Stimulated activated naive B cell treated with anti-CD40 and anti-IgM and Interleukin-4, amounts not matched to agents 10 μg/mL and 1 μg/mL and 100 μg/mL, for 72 hours (primary cell): ENCODE measurements at regions not wholly inside any gene's neighbourhood (a gene's known extent, or its start where the extent isn't known, plus 50 kb on each side); places are given as distances from the start of the nearest gene placed in this dataset.
"Not testable (repeated sequence)": the region's sequence is repeated elsewhere in the genome, so short reads cannot be mapped to it uniquely, and the experiment has no call there.

Experiments used
- ATAC-seq, 2 donors: fragments of 150-1000 bp; cut with Tn5 transposase; replicated peaks; 2 replicates each; pipeline ENCODE4 v1.10.0; 2021; ENCODE audit warnings: moderate library complexity in 1 of 2
- DNase-seq: peaks from one replicate; pipeline ENCODE4 v3.0.0; 2021
- H3K27ac Mint-ChIP-seq: one replicate; pipeline ENCODE4 v1.8.0; 2022; ENCODE audit warnings: mild to moderate bottlenecking, mixed read lengths
- H3K27me3 Mint-ChIP-seq, 2 donors: one replicate each; pipeline ENCODE4 v1.8.0; 2022; ENCODE audit warnings: mixed read lengths in 2 of 2
- H3K36me3 Mint-ChIP-seq, 2 donors: one replicate each; pipeline ENCODE4 v1.8.0; 2022; ENCODE audit warnings: mixed read lengths in 2 of 2, mild to moderate bottlenecking in 1 of 2
- H3K4me1 Mint-ChIP-seq, 2 donors: one replicate each; pipeline ENCODE4 v1.8.0; 2022; ENCODE audit warnings: mixed read lengths in 2 of 2, mild to moderate bottlenecking in 1 of 2
- H3K4me3 Mint-ChIP-seq, 2 donors: one replicate each; pipeline ENCODE4 v1.8.0; 2022; ENCODE audit warnings: mild to moderate bottlenecking in 2 of 2, mixed read lengths in 2 of 2, moderate library complexity in 1 of 2
- H3K9me3 Mint-ChIP-seq, 2 donors: one replicate each; pipeline ENCODE4 v1.8.0; 2022; ENCODE audit warnings: mixed read lengths in 2 of 2, mild to moderate bottlenecking in 1 of 2

DNA sequence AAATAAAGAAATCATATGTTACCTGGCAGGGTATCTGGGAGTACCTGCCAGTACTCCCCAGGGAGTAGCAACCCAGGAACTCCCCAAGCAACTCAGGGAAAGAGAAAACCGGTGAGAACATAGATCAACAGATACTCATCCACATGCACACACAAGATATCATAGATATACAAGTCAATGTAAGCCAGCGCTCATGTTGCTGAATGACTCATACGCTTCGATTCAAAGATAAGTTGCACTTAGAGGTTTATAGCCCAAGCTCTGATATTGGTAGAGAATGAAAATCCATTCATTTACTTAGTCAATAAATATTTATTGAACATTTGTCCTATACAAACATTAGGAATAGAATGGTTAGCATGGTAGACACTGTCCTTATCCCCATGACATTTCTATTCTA lies 219.1 kb upstream of the TRPC7 start:
- DNase-seq (no peak), ATAC-seq (no peak)
- Mint-ChIP-seq H3K9me3 (peaks cover 0 to 1% of the 10 kb centered on the region in 2 donors), H3K4me3 (no peak overlapping the region), H3K27ac (no peak overlapping the region), H3K36me3 (no peaks in the 10 kb centered on the region), H3K27me3 (no peaks in the 10 kb centered on the region), H3K4me1 (no peaks in the 10 kb centered on the region)

DNA sequence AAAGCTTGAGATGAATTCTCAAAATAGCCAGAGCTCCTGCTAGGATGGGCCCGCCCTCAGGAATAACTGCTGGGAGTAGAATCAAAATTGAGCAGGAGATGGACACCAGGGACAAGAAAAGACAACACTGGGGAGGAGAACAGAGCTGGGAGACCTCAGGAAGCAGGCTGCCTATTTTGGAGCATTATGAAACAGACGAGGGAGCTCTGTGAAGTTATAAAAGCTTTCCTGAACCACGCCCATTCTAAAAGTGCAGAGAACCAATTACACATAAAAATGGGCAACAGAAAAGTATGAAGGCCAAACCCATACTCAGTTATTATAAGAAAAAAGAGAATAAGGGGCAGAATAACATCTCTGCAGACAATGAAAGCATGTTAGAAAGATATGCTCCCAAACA lies 213.9 kb upstream of the TRPC7 start:
- Mint-ChIP-seq H3K27me3 (no peaks in the 10 kb centered on the region), H3K27ac (no peak overlapping the region), H3K4me3 (no peak overlapping the region), H3K4me1 (no peaks in the 10 kb centered on the region), H3K36me3 (no peaks in the 10 kb centered on the region), H3K9me3 (peaks cover 0 to 1% of the 10 kb centered on the region in 2 donors)
- ATAC-seq, result no peak
- DNase-seq, result no peak

DNA sequence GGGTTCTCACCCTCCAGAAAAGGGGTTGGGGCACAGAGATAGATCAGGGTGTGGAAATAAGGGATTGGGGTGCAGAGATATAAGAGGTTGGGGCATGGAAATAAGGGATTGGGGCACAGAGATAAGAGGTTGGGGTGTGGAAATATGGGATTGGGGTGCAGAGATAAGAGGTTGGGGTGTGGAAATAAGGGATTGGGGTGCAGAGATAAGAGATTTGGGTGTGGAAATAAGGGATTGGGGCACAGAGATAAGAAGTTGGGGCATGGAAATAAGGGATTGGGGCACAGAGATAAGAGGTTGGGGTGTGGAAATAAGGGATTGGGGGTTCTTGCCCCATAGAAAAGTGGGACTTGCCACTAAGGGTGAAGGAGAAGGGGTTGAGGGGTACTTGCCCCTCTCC lies 204.5 kb upstream of the TRPC7 start:
- DNase-seq, H3K9me3 Mint-ChIP-seq, H3K27me3 Mint-ChIP-seq, H3K4me1 Mint-ChIP-seq, H3K4me3 Mint-ChIP-seq, H3K36me3 Mint-ChIP-seq, ATAC-seq, H3K27ac Mint-ChIP-seq: not testable (repeated sequence)

DNA sequence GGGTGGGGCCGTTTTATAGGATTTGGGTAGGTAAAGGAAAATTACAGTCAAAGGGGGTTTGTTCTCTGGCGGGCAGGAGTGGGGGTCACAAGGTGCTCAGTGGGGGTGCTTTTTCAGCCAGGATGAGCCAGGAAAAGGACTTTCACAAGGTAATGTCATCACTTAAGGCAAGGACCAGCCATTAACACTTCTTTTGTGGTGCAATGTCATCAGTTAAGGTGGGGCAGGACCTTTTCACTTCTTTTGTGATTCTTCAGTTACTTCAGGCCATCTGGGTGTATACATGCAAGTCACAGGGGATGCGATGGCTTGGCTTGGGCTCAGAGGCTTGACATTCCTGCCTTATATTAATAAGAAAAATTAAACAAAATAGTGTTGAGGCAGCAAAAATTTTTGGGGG lies 200.1 kb upstream of the TRPC7 start:
- H3K4me1 Mint-ChIP-seq, H3K4me3 Mint-ChIP-seq, ATAC-seq, H3K27me3 Mint-ChIP-seq, DNase-seq, H3K27ac Mint-ChIP-seq, H3K36me3 Mint-ChIP-seq, H3K9me3 Mint-ChIP-seq: not testable (repeated sequence)

DNA sequence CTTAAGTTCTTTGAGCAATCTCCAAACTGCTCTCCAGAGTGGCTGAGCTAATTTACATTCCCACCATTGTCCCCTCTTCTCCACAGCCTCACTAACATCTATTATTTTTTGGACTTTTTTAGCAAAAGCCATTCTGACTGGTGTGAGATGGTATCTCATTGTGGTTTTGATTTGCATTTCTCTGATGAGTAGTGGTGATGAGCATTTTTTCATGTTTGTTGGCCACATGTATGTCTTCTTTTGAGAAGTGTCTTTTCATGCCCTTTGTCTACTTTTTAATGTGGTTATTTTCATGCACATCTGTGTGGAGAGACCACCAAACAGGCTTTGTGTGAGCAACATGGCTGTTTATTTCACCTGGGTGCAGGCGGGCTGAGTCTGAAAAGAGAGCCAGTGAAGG lies 199.7 kb upstream of the TRPC7 start:
- not testable (repeated sequence) for DNase-seq, H3K4me3 Mint-ChIP-seq, H3K36me3 Mint-ChIP-seq, H3K4me1 Mint-ChIP-seq, H3K9me3 Mint-ChIP-seq, H3K27ac Mint-ChIP-seq, H3K27me3 Mint-ChIP-seq, ATAC-seq

DNA sequence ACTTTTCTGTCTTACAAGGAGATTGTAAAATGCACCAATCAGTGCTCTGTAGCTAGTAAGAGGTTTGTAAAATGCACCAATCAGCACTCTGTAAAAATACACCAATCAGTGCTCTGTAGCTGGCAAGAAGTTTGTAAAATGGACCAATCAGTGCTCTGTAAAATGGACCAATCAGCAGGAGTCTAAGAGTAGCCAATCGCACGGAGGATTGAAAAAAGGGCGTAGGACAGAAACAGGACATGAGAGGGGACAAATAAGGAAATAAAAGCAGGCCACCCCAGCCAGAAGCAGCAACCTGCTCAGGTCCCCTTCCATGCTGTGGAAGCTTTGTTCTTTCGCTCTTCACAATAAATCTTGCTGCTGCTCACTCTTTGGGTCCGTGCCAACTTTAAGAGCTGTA lies 199.1 kb upstream of the TRPC7 start:
- not testable (repeated sequence) for H3K4me1 Mint-ChIP-seq, DNase-seq, H3K9me3 Mint-ChIP-seq, H3K27me3 Mint-ChIP-seq, ATAC-seq, H3K4me3 Mint-ChIP-seq, H3K27ac Mint-ChIP-seq, H3K36me3 Mint-ChIP-seq

DNA sequence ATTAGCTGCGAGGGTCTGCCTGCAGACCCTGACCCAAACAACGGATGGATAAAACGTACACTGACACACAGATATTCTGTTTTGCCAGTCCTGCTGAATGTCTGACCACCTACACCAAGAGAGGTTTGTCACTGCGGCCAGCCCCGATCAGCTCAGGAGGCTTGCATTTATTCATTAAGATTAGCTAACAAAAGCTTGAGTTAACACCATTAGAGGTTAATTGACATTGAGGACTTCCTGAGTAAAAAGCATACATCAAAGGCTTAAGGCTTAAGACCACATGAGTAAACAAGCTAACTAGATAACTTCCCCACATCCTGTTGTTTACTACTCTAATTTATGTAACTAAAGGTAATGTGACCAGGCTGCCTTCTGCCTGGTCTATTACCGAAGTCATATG lies 198.1 kb upstream of the TRPC7 start:
- H3K36me3 Mint-ChIP-seq, result no peaks in the 10 kb centered on the region
- H3K27me3 Mint-ChIP-seq, result no peaks in the 10 kb centered on the region
- H3K4me1 Mint-ChIP-seq, result no peaks in the 10 kb centered on the region
- ATAC-seq (no peak), DNase-seq (no peak)
- no peak overlapping the region for H3K4me3 Mint-ChIP-seq
- H3K27ac Mint-ChIP-seq, result no peak overlapping the region
- peaks cover 2 to 4% of the 10 kb centered on the region in 2 donors for H3K9me3 Mint-ChIP-seq

DNA sequence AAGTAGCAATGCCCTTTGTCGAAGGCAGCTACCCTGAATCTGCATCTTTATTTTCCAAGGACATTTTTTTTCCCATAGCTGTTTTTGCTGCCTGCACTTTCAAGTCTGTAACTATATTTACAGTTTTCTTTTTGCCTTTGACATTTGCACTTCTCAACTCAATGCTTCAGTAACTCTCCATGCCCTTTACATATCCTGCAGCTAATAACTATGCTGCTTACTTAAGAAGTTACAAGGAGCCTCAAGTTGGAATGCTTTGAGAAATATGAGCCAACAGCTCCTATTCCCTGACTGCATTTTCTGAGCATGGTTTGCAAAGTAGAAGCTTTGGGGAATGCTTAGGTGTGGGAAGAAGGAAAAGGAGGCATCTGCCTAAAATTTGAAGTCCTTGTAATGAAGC lies 194.8 kb upstream of the TRPC7 start:
- peaks cover 4 to 6% of the 10 kb centered on the region in 2 donors for H3K9me3 Mint-ChIP-seq
- H3K4me1 Mint-ChIP-seq, result no peaks in the 10 kb centered on the region
- ATAC-seq (no peak), DNase-seq (no peak)
- no peaks in the 10 kb centered on the region for H3K27me3 Mint-ChIP-seq
- H3K4me3 Mint-ChIP-seq, result no peak overlapping the region
- no peak overlapping the region for H3K27ac Mint-ChIP-seq
- no peaks in the 10 kb centered on the region for H3K36me3 Mint-ChIP-seq

DNA sequence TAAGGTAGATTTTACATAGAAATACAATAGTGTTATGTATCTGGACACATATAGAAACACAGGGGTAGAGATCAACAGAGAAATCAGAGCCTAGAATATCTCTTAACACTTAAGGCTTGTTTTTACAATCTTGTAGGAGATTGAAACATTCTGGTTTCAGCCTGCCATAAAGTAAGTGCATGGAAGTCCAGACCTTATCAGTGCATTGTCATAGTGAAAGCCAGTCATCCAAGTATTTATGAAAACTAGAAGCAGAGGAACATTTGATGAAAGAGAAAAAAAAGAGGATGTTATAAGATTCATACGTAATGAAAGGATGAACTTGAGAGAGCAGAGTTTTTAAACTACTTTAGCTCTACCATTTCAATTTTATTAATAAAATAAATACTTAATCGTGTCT lies 194.3 kb upstream of the TRPC7 start:
- no peak overlapping the region for H3K4me3 Mint-ChIP-seq
- no peak for ATAC-seq
- no peak overlapping the region for H3K27ac Mint-ChIP-seq
- no peak for DNase-seq
- no peaks in the 10 kb centered on the region for H3K36me3 Mint-ChIP-seq
- no peaks in the 10 kb centered on the region for H3K4me1 Mint-ChIP-seq
- no peaks in the 10 kb centered on the region for H3K27me3 Mint-ChIP-seq
- peaks cover 8% of the 10 kb centered on the region in 2 donors for H3K9me3 Mint-ChIP-seq

DNA sequence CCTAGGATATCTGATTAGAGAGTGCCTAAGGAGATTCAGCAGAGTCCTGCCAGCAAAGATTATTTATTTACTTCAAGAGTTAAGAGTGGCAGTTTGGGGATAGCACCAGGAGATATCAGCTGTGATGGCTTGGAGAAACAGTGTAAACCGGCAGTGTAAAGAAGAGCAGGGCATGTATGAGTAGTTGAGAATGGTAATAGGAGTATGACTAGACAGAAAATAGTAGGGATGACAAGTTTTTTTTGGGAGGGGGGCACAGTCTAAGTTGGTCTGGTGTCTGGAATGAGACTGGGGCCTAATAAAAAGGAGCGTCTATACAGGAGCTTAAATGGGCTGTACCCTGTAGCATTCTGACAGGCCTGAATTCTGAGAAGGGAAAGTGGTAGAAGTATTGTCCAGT lies 181.8 kb upstream of the TRPC7 start:
- H3K27me3 Mint-ChIP-seq, H3K4me1 Mint-ChIP-seq: not testable (repeated sequence)

DNA sequence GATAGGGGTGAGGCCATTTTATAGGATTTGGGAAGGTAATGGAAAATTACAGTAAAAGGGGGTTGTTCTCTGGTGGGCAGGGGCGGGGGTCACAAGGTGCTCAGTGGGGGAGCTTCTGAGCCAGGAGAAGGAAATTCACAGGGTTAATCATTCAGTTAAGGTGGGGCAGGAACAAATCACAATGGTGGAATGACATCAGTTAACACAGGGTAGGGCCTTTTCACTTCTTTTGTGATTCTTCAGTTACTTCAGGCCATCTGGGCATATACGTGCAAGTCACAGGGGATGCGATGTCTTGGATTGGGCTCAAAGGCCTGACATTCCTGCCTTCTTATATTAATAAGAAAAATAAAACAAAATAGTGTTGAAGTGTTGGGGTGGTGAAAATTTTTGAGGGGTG lies 181.1 kb upstream of the TRPC7 start:
- not testable (repeated sequence) for H3K27me3 Mint-ChIP-seq

More for the DNA sequence above, 181.8 kb upstream of the TRPC7 start:
- not testable (repeated sequence) for ATAC-seq, H3K9me3 Mint-ChIP-seq, DNase-seq, H3K27ac Mint-ChIP-seq, H3K36me3 Mint-ChIP-seq, H3K4me3 Mint-ChIP-seq

DNA sequence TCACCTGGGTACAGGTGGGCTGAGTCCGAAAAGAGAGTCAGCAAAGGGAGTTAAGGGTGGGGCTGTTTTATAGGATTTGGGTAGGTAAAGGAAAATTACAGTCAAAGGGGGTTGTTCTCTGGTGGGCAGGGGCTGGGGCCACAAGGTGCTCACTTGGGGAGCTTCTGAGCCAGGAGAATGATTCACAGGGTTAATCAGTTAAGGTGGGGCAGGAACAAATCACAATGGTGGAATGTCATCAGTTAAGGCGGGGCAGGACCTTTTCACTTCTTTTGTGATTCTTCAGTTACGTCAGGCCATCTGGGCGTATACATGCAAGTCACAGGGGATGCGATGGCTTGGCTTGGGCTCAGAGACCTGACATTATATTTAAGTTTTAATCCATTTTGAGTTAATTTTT lies 179.7 kb upstream of the TRPC7 start:
- not testable (repeated sequence) for H3K4me1 Mint-ChIP-seq, H3K9me3 Mint-ChIP-seq

More for the DNA sequence above, 181.1 kb upstream of the TRPC7 start:
- not testable (repeated sequence) for H3K4me3 Mint-ChIP-seq, H3K4me1 Mint-ChIP-seq, H3K36me3 Mint-ChIP-seq, DNase-seq, H3K9me3 Mint-ChIP-seq, ATAC-seq, H3K27ac Mint-ChIP-seq

DNA sequence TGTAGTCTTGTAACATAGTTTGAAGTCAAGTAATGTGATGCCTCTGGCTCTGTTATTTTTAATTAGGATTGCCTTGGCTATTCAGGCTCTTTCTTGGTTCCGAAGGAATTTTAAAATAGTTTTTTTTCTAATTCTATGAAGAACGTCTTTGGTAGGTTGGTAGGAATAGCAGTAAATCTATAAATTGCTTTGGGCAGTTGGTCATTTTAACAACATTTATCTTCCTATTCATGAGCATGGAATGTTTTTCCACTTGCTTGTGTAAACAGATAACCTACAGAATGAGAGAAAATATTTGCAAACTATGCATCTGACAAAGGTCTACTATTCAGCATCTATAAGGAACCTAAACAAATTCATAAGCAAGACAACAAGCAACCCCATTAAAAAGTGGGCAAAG lies 173.2 kb upstream of the TRPC7 start:
- DNase-seq, result no peak
- H3K4me3 Mint-ChIP-seq, result no peak overlapping the region
- H3K36me3 Mint-ChIP-seq, result no peaks in the 10 kb centered on the region
- no peak for ATAC-seq
- H3K27ac Mint-ChIP-seq, result no peak overlapping the region
- H3K4me1 Mint-ChIP-seq, result no peaks in the 10 kb centered on the region
- H3K9me3 Mint-ChIP-seq, result peaks cover 0 to 8% of the 10 kb centered on the region in 2 donors
- no peaks in the 10 kb centered on the region for H3K27me3 Mint-ChIP-seq

More for the DNA sequence above, 179.7 kb upstream of the TRPC7 start:
- H3K36me3 Mint-ChIP-seq, DNase-seq, H3K27me3 Mint-ChIP-seq, H3K4me3 Mint-ChIP-seq, H3K27ac Mint-ChIP-seq, ATAC-seq: not testable (repeated sequence)

DNA sequence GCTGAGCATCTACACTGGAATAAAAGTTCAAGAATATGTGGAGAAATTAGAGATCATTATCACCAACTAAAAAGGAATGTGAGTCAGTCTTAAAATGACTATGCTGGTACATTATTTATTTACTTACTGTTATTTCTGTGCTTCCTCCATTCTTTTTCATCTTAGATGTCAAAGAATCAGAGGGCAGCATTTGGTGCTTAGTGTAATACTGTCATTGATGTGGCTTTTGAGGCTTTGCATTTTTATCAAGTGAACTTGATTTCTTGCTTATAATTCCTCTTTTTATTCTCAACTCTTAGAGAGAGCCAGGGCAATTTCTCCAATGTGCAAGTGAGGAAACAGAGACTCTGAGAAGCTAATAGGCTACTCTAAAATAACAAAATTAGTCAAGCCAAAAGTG lies 163.7 kb upstream of the TRPC7 start:
- Mint-ChIP-seq H3K27ac (no peak overlapping the region), H3K4me3 (no peak overlapping the region), H3K27me3 (no peaks in the 10 kb centered on the region), H3K9me3 (no peaks in the 10 kb centered on the region), H3K36me3 (no peaks in the 10 kb centered on the region), H3K4me1 (no peaks in the 10 kb centered on the region)
- no peak for DNase-seq
- ATAC-seq, result no peak

DNA sequence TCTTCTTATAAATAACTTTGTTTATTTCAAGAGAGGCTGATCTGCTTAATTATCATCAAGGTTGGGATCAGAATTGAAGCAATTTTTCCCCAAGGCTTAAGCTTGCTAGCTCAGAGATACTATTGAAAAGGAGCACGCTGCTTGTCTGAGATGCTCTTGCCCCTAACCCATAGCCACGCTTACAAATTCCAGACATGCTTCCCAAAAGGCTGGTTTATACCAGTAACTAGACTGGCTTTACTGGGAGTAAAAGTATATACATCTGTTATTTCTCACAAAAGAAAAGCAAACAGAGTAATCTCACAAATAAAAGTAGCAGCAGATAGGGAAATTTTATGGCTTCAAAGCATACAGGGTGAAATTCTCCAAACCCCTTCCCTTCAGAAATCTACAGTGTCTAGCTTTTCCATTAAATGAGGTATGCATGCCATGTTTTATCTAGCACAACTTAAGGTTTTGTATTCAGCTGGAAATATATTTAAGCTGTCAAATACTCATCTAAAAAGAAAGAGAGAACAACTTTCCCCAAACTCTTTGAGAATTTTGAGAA lies 163.2 kb upstream of the TRPC7 start:
- no peaks in the 10 kb centered on the region for H3K27me3 Mint-ChIP-seq
- no peak for ATAC-seq
- no peak for DNase-seq
- H3K36me3 Mint-ChIP-seq, result no peaks in the 10 kb centered on the region
- H3K27ac Mint-ChIP-seq, result no peak overlapping the region
- H3K4me3 Mint-ChIP-seq, result no peak overlapping the region
- no peaks in the 10 kb centered on the region for H3K9me3 Mint-ChIP-seq
- no peaks in the 10 kb centered on the region for H3K4me1 Mint-ChIP-seq

DNA sequence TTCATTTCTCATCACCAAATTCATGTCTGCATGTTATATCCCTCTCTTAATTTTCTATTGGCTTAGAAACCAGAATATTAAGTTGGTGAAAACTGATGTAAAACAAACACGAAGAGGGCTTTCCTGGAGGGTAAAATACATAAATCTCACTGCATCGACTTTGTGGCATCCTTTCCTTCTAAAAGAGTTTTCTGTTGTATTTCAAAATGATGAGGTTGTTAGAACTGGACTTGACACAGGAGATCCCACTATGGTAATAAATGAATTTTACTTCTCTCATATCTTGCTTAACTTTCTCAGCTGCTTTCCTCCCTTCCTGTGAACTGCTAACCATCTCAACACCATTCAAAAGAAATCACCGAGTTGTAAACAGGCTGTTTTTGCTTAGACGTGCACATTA lies 162.0 kb upstream of the TRPC7 start:
- Mint-ChIP-seq H3K36me3 (no peaks in the 10 kb centered on the region), H3K27ac (no peak overlapping the region), H3K4me1 (no peaks in the 10 kb centered on the region), H3K9me3 (no peaks in the 10 kb centered on the region), H3K4me3 (no peak overlapping the region), H3K27me3 (no peaks in the 10 kb centered on the region)
- ATAC-seq (no peak), DNase-seq (no peak)
